Frontal cortex (tissue), 3 donors: ENCODE measurements at regions not wholly inside any gene's neighbourhood (a gene's known extent, or its start where the extent isn't known, plus 50 kb on each side); places are given as distances from the start of the nearest gene placed in this dataset.
A peak's percentile ranks its signal among the peaks of the same experiment; 100 is the strongest.

Experiments used
- DNase-seq, 2 donors: peaks; one replicate each; pipeline ENCODE4 v3.0.0; 2012; ENCODE audit warnings: low spot score in 2 of 2
- FAIRE-seq: peaks from 2 replicates; lab custom pipeline; 2012; peaks lifted over from hg19 to GRCh38; lab: Jason Lieb, UNC
- donor health status: control.
- donor health status: control.
- donor health status: control.

- DNase-seq (no peak), FAIRE-seq (no peak)
Measured at GRCh38 chr4:89665662-89666061, 171.3 kb downstream of the SNCA start.

DNA sequence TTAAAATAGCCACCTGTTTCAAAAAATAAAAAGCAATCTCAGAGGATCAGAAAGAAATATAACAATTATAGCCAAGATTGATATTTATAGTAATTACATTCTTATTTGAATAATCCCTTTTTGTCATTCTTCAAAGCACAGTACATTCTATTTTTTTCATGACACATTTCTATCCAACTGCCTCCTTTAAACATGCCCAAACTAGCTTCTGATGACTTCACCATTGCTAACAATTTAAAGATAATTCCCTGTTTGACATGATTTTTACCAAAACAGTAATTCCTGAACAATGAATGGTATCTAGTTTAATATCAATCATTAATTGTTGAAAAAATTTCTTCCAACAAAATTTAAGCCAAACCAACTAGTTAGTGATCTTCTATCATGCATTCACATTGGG is 172.4 kb downstream of the SNCA start:
- no peak for FAIRE-seq

DNA sequence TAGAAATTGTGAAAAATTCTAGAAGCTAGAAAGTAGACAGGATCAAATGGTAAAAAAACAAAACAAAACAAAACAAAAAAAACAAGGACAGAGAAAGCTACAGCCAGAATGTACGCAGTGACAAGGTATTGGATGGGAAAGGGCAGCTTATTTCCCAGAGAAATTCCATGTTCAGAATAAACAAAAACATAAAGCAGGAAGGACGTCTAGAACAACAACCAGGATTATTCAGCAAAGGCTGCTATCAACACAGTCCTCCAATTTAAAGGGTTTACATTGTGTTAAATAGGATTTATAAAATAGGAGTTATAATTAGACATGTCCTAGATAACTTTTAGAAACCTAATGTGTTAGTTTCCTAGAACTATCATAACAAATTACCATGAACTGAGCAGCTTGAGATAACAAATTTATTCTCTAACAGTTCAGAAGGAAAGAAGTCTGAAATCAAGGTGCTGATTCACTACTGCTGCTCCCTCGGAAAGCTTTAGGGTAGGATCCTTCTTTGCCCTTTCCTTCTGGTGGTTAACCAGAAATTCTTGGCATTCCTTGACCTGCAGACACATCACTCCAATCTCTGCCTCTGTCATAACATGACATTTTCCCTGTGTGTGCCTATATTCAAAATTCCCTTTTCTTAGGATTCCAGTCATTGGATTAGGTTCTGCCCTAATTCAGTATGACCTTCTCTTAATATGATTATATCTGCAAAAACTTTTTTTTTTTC is 175.6 kb downstream of the SNCA start:
- DNase-seq (no peak), FAIRE-seq (no peak)

More for the DNA sequence above, 172.4 kb downstream of the SNCA start:
- no peak for DNase-seq

DNA sequence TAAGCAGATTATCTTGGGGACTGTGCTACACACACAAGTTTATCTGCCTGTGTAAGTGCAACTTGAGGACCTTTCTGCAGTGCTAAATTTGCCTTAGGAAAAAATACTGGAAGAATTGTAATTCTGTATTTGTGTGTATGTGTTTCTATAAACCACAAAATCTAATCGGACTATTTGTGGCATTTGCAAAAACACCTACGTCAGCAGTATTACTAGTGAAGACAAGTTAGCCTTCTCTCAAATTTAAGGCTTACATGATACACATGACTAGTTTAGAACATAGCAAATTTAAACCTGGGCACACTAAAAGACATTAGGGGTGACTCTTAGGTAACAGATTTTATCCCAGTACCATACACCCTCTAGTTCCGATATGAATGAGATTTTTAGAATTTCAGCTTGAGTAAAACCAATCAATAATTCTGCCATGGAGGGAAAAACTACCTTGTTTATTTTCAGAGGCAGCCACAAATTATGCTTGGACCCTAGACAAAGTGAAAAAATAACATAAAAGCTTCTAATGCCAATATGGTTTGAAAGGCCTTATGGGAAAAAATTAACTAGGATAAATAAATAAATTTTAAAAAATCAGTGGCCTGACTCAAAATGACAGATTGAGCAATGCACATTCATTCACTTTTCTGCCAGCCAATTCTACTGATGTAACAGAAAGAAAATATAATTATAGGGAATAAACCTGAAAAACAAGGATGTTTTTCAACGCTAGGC is 176.4 kb downstream of the SNCA start:
- no peak for DNase-seq
- FAIRE-seq, result no peak

- FAIRE-seq (no peak), DNase-seq (no peak)
Measured at GRCh38 chr4:89658701-89659024, 178.3 kb downstream of the SNCA start.

DNA sequence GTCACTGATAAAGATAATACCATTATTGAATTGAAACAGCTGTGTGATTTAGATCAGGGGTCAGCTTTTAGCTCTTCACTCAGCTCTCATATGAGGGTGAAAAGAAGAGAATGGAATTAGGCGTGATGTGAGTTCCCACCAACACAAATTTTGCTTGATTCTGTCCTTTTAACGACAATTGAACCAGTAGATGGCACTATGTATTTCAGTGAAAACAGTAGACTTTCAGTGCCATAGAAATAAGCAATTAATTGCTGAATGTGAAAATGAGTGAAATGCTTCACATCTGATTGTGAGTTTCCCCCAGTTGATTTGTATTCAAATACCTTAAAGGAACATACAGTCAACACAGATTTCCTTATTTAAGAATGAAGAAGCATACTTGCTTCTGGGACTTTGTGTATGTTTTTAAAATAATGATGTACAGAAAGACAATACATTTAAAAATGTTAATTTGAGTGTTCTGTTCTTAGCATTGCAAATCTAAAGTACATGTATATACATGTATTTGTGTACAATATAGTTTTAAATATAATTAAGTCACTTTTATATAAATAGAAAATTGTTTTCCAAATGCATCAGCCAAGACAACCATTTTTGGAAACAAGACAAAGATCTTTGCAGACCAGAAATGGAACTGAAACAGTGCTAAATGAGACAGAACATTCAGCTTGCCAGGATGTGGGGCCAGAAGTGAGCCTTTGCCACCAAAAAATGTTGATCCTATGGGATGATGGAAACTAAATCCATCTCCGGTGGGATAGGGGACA is 178.8 kb downstream of the SNCA start:
- FAIRE-seq, result peak; percentile 77
- DNase-seq, result peak; percentile 1 to 3

DNA sequence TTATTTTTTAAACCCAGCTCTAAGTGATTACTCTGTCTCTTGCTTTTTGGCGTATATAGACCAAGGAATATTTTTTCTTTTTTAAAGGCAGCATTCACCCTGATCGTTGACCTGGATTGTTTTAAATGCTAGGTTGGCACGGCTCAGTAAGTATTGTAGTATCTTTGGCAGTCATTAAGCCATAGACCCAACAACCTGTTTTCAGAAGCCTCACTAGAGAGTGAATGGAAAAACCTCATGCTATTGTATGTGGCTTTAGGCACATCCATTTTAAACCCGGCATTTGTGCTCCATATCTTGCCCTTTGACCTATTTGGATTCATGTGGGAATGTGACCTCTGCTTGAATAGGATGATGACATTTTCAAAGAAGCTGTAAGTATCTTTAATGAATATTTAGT is 183.9 kb downstream of the SNCA start:
- FAIRE-seq, result no peak
- no peak for DNase-seq

DNA sequence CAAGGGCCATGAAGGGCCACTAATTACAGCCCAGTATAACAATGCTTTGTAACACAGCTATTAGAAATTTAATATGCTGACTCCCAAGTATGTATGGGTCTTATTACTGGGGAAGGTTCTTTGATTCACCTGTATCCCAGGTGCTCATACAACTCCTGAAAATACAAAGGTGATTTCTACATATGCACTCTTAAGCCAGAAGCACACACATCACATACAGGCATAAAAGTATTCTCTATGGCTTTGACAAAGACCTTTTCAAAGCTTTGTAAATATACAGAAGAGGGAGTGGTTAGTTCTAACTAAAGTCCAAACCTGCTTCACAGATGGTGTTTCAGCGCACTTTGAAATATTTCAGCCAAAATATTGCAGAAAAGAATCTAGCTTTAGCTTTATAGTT is 191.5 kb downstream of the SNCA start:
- FAIRE-seq (no peak), DNase-seq (no peak)

GRCh38 chr4:89641367-89641687 is 195.6 kb downstream of the SNCA start:
- no peak for DNase-seq
- FAIRE-seq, result no peak

GRCh38 chr4:89640620-89641366 is 196.2 kb downstream of the SNCA start:
- no peak for FAIRE-seq
- no peak for DNase-seq

- DNase-seq, result no peak
- FAIRE-seq, result no peak
Measured at GRCh38 chr4:89639395-89639794, 197.6 kb downstream of the SNCA start.

- no peak for DNase-seq
- no peak for FAIRE-seq
Measured at GRCh38 chr4:89625599-89626293, 211.2 kb downstream of the SNCA start.

DNA sequence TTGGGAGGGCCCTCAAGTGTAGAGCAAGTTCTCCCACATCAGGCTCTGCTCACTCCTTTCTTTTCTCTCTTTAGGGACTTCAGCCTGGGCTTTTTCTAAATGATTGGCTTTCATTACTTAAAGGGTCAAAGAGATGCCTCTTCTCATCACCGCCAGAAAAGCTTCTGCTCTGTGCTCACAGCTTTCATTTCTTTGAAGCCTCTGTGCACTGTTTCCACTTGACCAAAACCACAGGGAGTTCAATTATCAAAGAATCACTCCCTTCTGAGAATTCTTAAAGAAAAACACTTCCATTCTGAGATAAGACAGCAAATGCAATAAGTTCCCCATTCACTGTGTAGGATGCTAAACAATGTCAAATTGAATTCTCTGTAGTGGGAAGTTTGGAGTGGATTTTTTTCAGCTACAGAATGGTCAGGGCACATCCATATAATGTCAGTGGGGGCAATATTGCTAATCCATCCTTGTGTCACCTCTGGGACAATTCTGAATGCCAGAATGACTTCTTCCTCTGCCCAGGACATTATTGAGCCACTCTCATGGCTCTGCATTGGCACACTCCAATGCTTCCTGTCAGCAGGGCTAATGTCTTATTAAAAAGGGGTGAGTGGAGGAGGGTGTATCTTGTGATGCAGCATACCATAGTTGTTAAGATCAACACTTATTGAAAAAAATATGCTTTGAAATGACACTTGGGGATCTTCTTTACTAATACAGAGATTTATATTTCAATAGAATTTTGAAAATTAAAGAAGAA is 217.6 kb downstream of the SNCA start:
- FAIRE-seq, result no peak

DNA sequence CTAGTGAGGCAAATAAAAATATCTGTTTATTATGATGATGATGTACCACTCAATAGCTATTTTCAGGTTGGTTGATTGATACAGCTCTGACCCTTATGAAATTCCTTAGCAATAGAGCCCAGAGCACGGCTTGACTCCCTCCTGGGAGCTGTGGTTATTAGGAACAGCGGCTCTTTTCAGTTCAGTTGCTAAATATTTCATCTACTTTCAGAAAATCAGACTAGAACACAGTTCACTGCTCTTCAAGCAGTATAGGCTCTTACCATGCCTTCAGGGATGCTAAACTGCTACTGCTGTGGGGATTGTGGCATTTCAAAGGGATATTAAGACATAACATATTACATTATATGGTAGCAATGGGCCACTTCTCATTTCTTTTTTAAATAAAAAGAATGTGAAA is 218.8 kb downstream of the SNCA start:
- DNase-seq (no peak), FAIRE-seq (no peak)

More for the DNA sequence above, 217.6 kb downstream of the SNCA start:
- no peak for DNase-seq

- FAIRE-seq (no peak), DNase-seq (no peak)
Measured at GRCh38 chr4:89617317-89617716, 219.6 kb downstream of the SNCA start.

- FAIRE-seq, result no peak
- DNase-seq, result no peak
Measured at GRCh38 chr4:89616382-89616781, 220.6 kb downstream of the SNCA start.

- FAIRE-seq, result no peak
- no peak for DNase-seq
Measured at GRCh38 chr4:89615051-89615450, 221.9 kb downstream of the SNCA start.

DNA sequence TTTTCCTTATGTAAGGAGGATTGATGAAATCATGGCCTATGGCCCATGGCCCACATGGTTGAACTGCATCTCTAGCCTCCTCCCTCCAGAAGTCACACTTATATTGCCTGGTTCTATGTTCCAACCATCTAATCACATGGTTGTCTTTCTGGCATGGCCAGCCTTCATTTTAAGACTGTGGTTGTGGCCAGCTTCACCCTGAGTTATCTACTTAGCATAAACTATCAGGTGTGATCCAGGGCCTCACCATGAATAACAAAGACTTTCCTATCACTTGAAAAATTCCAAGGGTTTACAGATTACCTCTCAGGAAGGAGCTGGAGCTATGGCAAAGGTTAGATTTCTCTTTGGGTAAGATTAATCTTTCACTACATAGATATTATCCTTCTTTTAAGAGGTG is 222.8 kb downstream of the SNCA start:
- FAIRE-seq, result no peak
- DNase-seq, result no peak

- DNase-seq, result no peak
- FAIRE-seq, result no peak
Measured at GRCh38 chr4:89610236-89610635, 226.7 kb downstream of the SNCA start.
